ENCODE measurements at regions not wholly inside any gene's neighbourhood (a gene's known extent, or its start where the extent isn't known, plus 50 kb on each side); places are given as distances from the start of the nearest gene placed in this dataset.

DNA sequence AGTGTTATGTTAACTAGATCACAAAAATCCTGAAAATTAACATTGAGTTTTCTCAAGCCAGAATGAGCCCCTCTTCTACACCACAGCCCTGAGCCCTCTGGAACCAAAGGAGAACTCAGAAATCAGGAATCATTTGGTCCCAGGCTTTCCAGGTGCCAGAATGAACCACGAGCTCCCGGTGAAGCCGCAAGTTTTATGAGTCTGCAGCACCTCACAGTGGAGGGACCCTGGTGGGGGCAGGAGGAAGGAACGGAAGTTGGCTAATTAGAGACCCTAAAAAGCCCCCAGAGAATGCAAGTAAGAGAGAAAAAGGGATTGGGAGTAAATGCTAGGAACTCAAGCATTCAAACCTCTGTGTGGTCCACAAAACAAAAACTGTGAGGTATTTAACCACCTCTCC lies 52.9 kb upstream of the BCL2L14 start:
- DNase-seq = peak; percentile 41

DNA sequence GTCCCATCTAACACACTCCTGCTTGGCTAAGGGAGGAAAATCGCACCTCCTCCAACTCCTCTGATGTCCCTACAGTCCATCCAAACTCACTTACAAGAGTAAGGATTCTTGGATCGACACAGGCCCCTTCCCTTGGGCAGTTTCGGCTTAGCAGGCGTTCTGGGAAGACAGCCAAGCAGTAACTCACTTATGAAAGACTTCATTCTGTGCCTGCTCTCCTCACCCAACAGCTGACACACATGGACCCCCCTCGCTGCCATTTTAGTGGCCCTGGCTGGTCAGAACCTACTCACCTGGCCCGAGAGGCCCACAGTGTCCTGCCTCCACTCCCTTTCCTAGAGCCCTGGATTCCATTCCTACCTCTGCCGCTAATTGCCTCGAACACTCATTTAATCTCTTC lies 52.3 kb upstream of the BCL2L14 start:
- DNase-seq = peak; percentile 56

DNA sequence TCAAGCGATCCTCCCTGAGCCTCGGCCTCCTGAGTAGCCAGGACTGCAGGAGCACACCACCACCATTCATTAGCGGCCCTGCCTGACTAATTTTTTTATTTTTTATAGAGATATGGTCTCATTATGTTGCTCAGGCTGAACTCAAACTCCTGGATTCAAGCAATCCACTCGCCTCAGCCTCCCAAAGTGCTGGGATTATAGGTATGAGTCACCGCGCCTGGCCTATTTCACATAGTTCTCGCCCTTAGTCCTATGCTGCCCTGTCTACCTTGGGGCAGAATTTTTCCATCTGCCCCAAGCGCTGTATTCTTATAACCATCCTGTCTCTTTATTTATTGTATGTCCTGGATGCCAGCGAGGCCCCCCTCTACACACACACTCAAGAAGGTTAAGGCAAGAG lies 50.9 kb upstream of the BCL2L14 start:
- DNase-seq = no peak

DNA sequence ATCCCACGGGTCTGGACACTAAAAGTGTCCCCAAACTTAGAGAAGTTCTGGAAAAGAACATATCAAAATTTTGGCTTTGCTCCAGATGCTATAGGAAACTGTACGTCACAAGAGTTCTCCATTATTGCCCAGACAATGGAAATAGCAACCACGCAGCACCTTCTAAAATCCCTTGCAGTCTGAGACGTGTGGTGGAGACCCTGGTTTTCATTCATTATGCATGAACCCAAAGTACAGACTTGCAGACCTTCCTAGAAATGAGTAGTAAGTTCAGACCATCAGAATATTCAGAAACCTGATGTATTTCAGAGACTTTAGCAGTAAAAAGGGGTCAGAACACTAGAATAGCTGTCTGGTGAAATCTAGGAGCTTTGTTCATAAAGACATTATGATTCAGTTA lies 50.0 kb upstream of the BCL2L14 start:
- no peak for DNase-seq
